Type B pancreatic cell (in vitro differentiated cells): ENCODE measurements at regions not wholly inside any gene's neighbourhood (a gene's known extent, or its start where the extent isn't known, plus 50 kb on each side); places are given as distances from the start of the nearest gene placed in this dataset.

Experiments
- DNase-seq: peaks from one replicate; pipeline ENCODE4 v3.0.0; 2021; ENCODE audit warnings: mixed read lengths; ENCODE audit not compliant: unreplicated experiment; ENCODE audit errors: extremely low spot score
- H3K27ac Mint-ChIP-seq: 2 replicates; pipeline ENCODE4 v1.8.0; 2021; ENCODE audit warnings: mild to moderate bottlenecking, mixed read lengths
- H3K27me3 Mint-ChIP-seq: 2 replicates; pipeline ENCODE4 v1.8.0; 2021; ENCODE audit warnings: mixed read lengths
- H3K36me3 Mint-ChIP-seq: 2 replicates; pipeline ENCODE4 v1.8.0; 2021; ENCODE audit warnings: mixed read lengths
- H3K4me1 Mint-ChIP-seq: one replicate; pipeline ENCODE4 v1.8.0; 2021; ENCODE audit warnings: mixed read lengths; ENCODE audit not compliant: unreplicated experiment
- H3K4me3 Mint-ChIP-seq: 2 replicates; pipeline ENCODE4 v1.8.0; 2021; ENCODE audit warnings: mild to moderate bottlenecking, mixed read lengths
- H3K9me3 Mint-ChIP-seq: 2 replicates; pipeline ENCODE4 v1.8.0; 2021; ENCODE audit warnings: mixed read lengths
- CTCF ChIP-seq: fragments of 200-600 bp; sonication (generic); conservative IDR thresholded peaks from 2 replicates; pipeline ENCODE4 v1.5.0; 2021; ENCODE audit warnings: antibody characterized with exemption, mild to moderate bottlenecking

DNA sequence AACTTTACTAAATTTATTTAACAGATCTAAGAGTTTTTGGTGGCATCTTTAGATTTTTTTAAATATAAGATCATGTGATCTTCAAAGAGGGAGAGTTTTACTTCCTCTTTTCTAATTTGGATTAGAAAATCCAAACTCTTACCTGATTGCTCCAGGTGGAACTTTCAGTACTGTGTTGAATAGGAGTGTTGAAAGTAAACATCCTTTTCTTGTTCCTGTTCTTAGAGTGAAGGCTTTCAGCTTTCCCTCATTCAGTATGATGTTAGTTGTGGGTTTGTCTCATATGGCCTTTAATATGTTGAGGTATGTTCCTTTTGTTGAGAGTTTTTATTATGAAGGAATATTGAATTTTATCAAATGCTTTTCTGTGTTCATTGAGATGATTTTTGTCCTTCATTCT is 650.0 kb upstream of the SGCD start:
- DNase-seq, result no peak
- TF ChIP-seq CTCF, result no peak
- no peak overlapping the region for H3K27ac Mint-ChIP-seq
- no peak overlapping the region for H3K4me3 Mint-ChIP-seq
- no peaks in the 10 kb centered on the region for H3K4me1 Mint-ChIP-seq
- peaks cover 5% of the 10 kb centered on the region for H3K27me3 Mint-ChIP-seq
- H3K36me3 Mint-ChIP-seq, result no peaks in the 10 kb centered on the region
- peaks cover 4% of the 10 kb centered on the region for H3K9me3 Mint-ChIP-seq

DNA sequence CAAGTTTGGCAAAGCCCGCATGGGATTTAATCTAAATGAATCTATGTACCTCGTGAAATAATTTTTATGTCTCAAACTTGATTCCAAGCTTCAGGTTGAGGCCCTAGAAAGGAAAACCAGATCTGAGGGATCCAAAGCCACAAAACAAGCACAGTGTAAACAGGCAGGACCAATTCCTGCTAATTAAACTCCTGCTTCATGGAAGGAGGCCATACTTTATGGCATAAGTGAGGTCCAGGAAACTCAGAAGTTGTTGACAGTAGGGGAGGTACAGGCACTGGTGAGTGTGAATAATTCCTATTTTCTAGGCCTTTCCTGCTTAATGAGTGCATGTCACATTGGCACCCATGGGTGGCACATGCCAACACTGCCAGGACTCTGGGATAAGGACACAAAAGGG is 648.6 kb upstream of the SGCD start:
- no peak for TF ChIP-seq CTCF
- DNase-seq, result no peak
- Mint-ChIP-seq H3K4me3 (no peak overlapping the region), H3K36me3 (no peaks in the 10 kb centered on the region), H3K9me3 (peaks cover 4% of the 10 kb centered on the region), H3K4me1 (no peaks in the 10 kb centered on the region), H3K27ac (no peak overlapping the region), H3K27me3 (peaks cover 5% of the 10 kb centered on the region)

DNA sequence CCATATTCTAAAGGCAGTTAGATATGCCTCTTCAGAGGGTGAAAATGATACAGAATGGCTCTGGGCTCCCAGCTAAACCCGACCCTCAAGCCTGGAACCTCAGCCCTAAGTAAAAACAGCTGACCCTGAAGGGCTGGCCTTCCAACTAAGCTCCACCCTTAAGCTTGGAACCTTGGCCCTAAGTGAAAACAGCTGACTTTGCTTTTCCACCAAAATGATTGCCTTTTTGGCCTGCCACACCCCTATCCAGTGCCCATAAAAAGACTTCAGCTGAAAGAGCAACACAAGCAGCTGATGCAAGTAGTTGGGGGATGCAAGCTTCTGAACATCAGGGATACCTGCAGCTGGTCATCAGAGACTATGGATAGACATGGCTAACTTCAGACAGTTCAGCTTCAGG is 647.4 kb upstream of the SGCD start:
- no peak overlapping the region for H3K4me3 Mint-ChIP-seq
- H3K27me3 Mint-ChIP-seq, result peaks cover 5% of the 10 kb centered on the region
- no peak for DNase-seq
- no peaks in the 10 kb centered on the region for H3K4me1 Mint-ChIP-seq
- no peaks in the 10 kb centered on the region for H3K36me3 Mint-ChIP-seq
- H3K27ac Mint-ChIP-seq, result no peak overlapping the region
- no peak for TF ChIP-seq CTCF
- peaks cover 4% of the 10 kb centered on the region for H3K9me3 Mint-ChIP-seq

DNA sequence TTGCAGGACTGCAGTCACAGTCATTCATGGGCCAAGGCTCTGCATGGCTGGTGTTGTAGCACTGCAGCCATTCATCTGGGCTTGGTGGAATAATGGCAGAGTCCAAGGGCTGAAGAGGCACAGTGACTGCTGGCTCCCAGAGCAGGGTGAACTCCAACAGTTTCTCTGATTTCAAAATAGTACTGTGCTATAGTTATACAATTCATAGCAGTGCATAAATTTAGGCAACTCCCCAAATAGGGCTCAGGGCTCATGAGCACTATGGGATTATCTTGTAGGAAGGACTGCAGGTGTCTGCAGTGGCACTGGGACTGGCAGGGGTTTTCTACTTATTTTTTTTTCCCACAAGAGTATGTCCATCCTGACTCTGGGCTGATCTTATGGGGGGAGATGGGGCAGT is 642.5 kb upstream of the SGCD start:
- Mint-ChIP-seq H3K4me1 (no peaks in the 10 kb centered on the region), H3K36me3 (no peaks in the 10 kb centered on the region)

GRCh38 chr5:155686131-155686530 is 640.8 kb upstream of the SGCD start:
- no peak overlapping the region for H3K27ac Mint-ChIP-seq
- H3K9me3 Mint-ChIP-seq, result no peaks in the 10 kb centered on the region
- H3K4me3 Mint-ChIP-seq, result no peak overlapping the region
- H3K4me1 Mint-ChIP-seq, result no peaks in the 10 kb centered on the region
- TF ChIP-seq CTCF, result no peak
- no peaks in the 10 kb centered on the region for H3K36me3 Mint-ChIP-seq
- no peaks in the 10 kb centered on the region for H3K27me3 Mint-ChIP-seq
- DNase-seq, result no peak

More for the DNA sequence above, 642.5 kb upstream of the SGCD start:
- no peak for TF ChIP-seq CTCF
- no peak overlapping the region for H3K27ac Mint-ChIP-seq
- no peak for DNase-seq
- H3K4me3 Mint-ChIP-seq, result no peak overlapping the region
- no peaks in the 10 kb centered on the region for H3K27me3 Mint-ChIP-seq
- H3K9me3 Mint-ChIP-seq, result no peaks in the 10 kb centered on the region

GRCh38 chr5:155689406-155689805 is 637.6 kb upstream of the SGCD start:
- Mint-ChIP-seq H3K27ac (no peak overlapping the region), H3K4me1 (no peaks in the 10 kb centered on the region)

More at GRCh38 chr5:155689406-155689805, 637.6 kb upstream of the SGCD start:
- Mint-ChIP-seq H3K27me3 (no peaks in the 10 kb centered on the region), H3K4me3 (no peak overlapping the region), H3K36me3 (no peaks in the 10 kb centered on the region), H3K9me3 (no peaks in the 10 kb centered on the region)
- TF ChIP-seq CTCF, result no peak
- no peak for DNase-seq
